Psoas muscle (tissue), 7 donors: ENCODE measurements at regions not wholly inside any gene's neighbourhood (a gene's known extent, or its start where the extent isn't known, plus 50 kb on each side); places are given as distances from the start of the nearest gene placed in this dataset.
"Not testable (repeated sequence)": the region's sequence is repeated elsewhere in the genome, so short reads cannot be mapped to it uniquely, and the experiment has no call there.

Experiments used
- ATAC-seq, 4 donors: fragments of 200-7000 bp; cut with Tn5 transposase; one replicate each; pipeline ENCODE4 v1.9.1; 2020; ENCODE audit warnings: moderate library complexity in 3 of 4, mild to moderate bottlenecking in 2 of 4
- DNase-seq, 2 donors: peaks; one replicate each; pipeline ENCODE4 v3.0.0-alpha.2; 2020
- H3K27ac ChIP-seq: fragments of 200-600 bp; one replicate; pipeline ENCODE4 v1.8.0; 2022
- H3K27me3 ChIP-seq, 3 donors: fragments of 200-600 bp in 1 of 3; one replicate each; pipeline versions ENCODE4 v1.6.1 to v1.8.0; 2013 to 2022; ENCODE audit warnings: low read length in 2 of 3, mild to moderate bottlenecking in 2 of 3, moderate library complexity in 1 of 3; ENCODE audit not compliant: insufficient read depth in 3 of 3
- H3K36me3 ChIP-seq, 2 donors: fragments of 200-600 bp in 1 of 2; one replicate each; pipeline versions ENCODE4 v1.6.1 to v1.8.0; 2013 to 2022; ENCODE audit warnings: low read depth in 1 of 2, mild to moderate bottlenecking in 1 of 2, moderate library complexity in 1 of 2; ENCODE audit not compliant: insufficient read depth in 1 of 2
- H3K4me1 ChIP-seq: fragments of 200-600 bp; one replicate; pipeline ENCODE4 v1.8.0; 2022
- H3K4me3 ChIP-seq: fragments of 200-600 bp; one replicate; pipeline ENCODE4 v1.8.0; 2022; ENCODE audit warnings: mild to moderate bottlenecking
- H3K9me3 ChIP-seq: fragments of 200-600 bp; one replicate; pipeline ENCODE4 v1.8.0; 2022
- CTCF ChIP-seq: fragments of 200-600 bp; IDR thresholded peaks from one replicate; pipeline ENCODE4 v1.8.0; 2022; ENCODE audit warnings: antibody characterized with exemption
- WGBS, 3 donors: extraction: QIAGEN DNeasy Blood & Tissue Kit; methylation state at CpG; one replicate each; pipeline versions ENCODE4 v1.1.6 to v1.1.7; 2013; 5-methylcytosine and 5-hydroxymethylcytosine counted together
- intact Hi-C, 2 donors: fragments of 100-400 bp; cut with DNase I; formaldehyde crosslinking; loops; one replicate each; pipeline versions ENCODE4 v1.11.0 to v1.14.2; 2022
- donor health status: healthy with polysubstance abuse.
- donor health status: DM: no; HTN: no; CAD: no; lungs with moderate emphysema.
- donor health status: Bipolar disorder and iron deficiency.
- donor health status: healthy.
- donor health status: DM: yes; HTN: yes; CAD: no.
- donor health status: DM: no; HTN: no; CAD: no.
- donor health status: DM: yes; HTN: yes; CAD: no.

GRCh38 chrX:65933085-65933589 lies 106.7 kb downstream of the VSIG4 start:
- Histone ChIP-seq H3K27me3 (peaks cover 0 to 9% (median 0%) of the 10 kb centered on the region in 3 donors), H3K27ac (no peak overlapping the region), H3K4me3 (no peak overlapping the region), H3K9me3 (no peaks in the 10 kb centered on the region), H3K36me3 (no peaks in the 10 kb centered on the region), H3K4me1 (no peaks in the 10 kb centered on the region)
- DNase-seq (no peak), ATAC-seq (no peak)
- intact Hi-C loops, result no loop called here
- WGBS, 3 donors, result 95 to 96% (median 95%) methylated on average over 2 of the region's 2 CpGs
- no peak for TF ChIP-seq CTCF

GRCh38 chrX:65932173-65933084 lies 107.5 kb downstream of the VSIG4 start:
- WGBS, 3 donors, result 63 to 83% (median 80%) methylated on average over 10 of the region's 10 CpGs
- no peak for TF ChIP-seq CTCF
- no peaks in the 10 kb centered on the region for H3K9me3 ChIP-seq
- no peak for ATAC-seq
- no peaks in the 10 kb centered on the region for H3K36me3 ChIP-seq
- peaks cover 0 to 12% (median 0%) of the 10 kb centered on the region in 3 donors for H3K27me3 ChIP-seq
- H3K4me3 ChIP-seq, result no peak overlapping the region
- no peak for DNase-seq
- H3K4me1 ChIP-seq, result no peaks in the 10 kb centered on the region
- intact Hi-C loops, result no loop called here
- H3K27ac ChIP-seq, result no peak overlapping the region

- Histone ChIP-seq H3K36me3 (no peaks in the 10 kb centered on the region), H3K4me3 (no peak overlapping the region), H3K4me1 (no peaks in the 10 kb centered on the region), H3K27ac (no peak overlapping the region), H3K27me3 (peaks cover 0 to 20% (median 0%) of the 10 kb centered on the region in 3 donors), H3K9me3 (no peaks in the 10 kb centered on the region)
- ATAC-seq, result no peak
- intact Hi-C loops, result no loop called here
- TF ChIP-seq CTCF, result no peak
- WGBS, 3 donors, result 27 to 52% (median 31%) methylated on average over 5 of the region's 5 CpGs
- no peak for DNase-seq
Measured at GRCh38 chrX:65928522-65928921, 111.4 kb downstream of the VSIG4 start.

GRCh38 chrX:65927386-65927785 lies 112.5 kb downstream of the VSIG4 start:
- H3K27me3 ChIP-seq, result peaks cover 0 to 20% (median 0%) of the 10 kb centered on the region in 3 donors
- H3K9me3 ChIP-seq, H3K4me3 ChIP-seq, DNase-seq, H3K27ac ChIP-seq, ATAC-seq, H3K36me3 ChIP-seq, intact Hi-C loops, H3K4me1 ChIP-seq: not testable (repeated sequence)
- WGBS, 3 donors, result 75 to 78% (median 77%) methylated on average over 3 of the region's 3 CpGs
